Brain microvascular endothelial cell (primary cell): ENCODE measurements at regions not wholly inside any gene's neighbourhood (a gene's known extent, or its start where the extent isn't known, plus 50 kb on each side); places are given as distances from the start of the nearest gene placed in this dataset.
"Not testable (repeated sequence)": the region's sequence is repeated elsewhere in the genome, so short reads cannot be mapped to it uniquely, and the experiment has no call there.

ENCODE experiments used
- DNase-seq: peaks from one replicate; pipeline ENCODE4 v3.0.0-alpha.2; 2020
- H3K27ac ChIP-seq: fragments of 250-450 bp; sonication (Bioruptor Pico); 2 replicates; pipeline ENCODE4 v1.5.1; 2020; ENCODE audit warnings: mild to moderate bottlenecking, moderate library complexity
- H3K27me3 ChIP-seq: fragments of 250-450 bp; sonication (Bioruptor Pico); replicated peaks from 2 replicates; pipeline ENCODE4 v1.5.1; 2020; ENCODE audit warnings: mild to moderate bottlenecking
- H3K36me3 ChIP-seq: fragments of 250-450 bp; sonication (Bioruptor Pico); replicated peaks from 2 replicates; pipeline ENCODE4 v1.5.1; 2020; ENCODE audit warnings: mild to moderate bottlenecking
- H3K4me3 ChIP-seq: 2 replicates; pipeline ENCODE4 v1.5.1; 2011; ENCODE audit warnings: low read depth, mild to moderate bottlenecking, control low read depth, low read length, moderate library complexity
- CTCF ChIP-seq: IDR thresholded peaks from 2 replicates; pipeline ENCODE4 v1.5.1; 2011; ENCODE audit warnings: low read depth, mild to moderate bottlenecking, moderate library complexity, low read length, control low read depth, inconsistent platforms; ENCODE audit errors: missing control alignments
- in situ Hi-C: cut with HindIII; loops from 2 replicates; pipeline ENCODE4 v1.10.0; 2017; ENCODE audit warnings: low sequenced_read_pairs, low pct_ligation_motif_present

- H3K27ac ChIP-seq: no peak overlapping the region
- H3K36me3 ChIP-seq: no peaks in the 10 kb centered on the region
- no peak for TF ChIP-seq CTCF
- no peaks in the 10 kb centered on the region for H3K27me3 ChIP-seq
- H3K4me3 ChIP-seq: no peak overlapping the region
- DNase-seq: no peak
- in situ Hi-C loops: no loop called here
Measured at GRCh38 chr13:71303144-71303543, 563.9 kb downstream of the DACH1 start.

DNA sequence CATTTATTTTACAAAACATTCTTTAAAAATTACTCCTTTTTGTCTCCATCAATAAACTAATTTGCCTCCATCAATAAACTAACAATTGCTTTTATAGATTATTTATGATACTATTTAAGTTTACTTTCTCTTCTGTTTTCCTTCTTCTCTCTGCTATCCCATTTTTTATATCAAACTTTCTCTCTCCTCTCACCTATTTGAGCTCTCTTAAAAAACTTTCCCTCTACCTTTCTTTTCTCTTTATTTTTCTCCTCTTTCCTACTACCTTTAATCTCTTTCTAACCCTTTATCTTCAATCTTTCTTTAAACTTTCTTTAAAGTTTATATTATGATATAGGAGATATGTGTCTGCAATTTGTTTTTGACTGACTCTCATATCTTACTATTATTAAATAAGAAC is 566.4 kb downstream of the DACH1 start:
- in situ Hi-C loops: no loop called here
- no peak for DNase-seq

DNA sequence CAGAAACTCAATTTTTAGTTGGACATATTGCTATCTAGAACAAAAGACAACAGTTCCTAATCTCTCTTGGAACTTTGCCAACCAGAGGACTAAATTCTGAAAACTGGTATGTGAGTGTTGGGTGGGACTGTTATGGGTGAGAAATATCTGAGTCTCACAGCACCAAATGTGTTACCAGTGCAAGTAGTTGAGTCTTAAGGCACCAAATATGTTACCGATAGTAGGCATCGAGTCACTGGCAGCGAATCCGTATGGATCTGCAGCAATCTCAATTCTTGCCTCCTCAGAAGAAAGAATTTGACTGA is 575.2 kb downstream of the DACH1 start:
- DNase-seq: no peak
- in situ Hi-C loops: no loop called here
- no peak for TF ChIP-seq CTCF
- H3K27ac ChIP-seq: no peak overlapping the region
- H3K4me3 ChIP-seq: no peak overlapping the region
- H3K27me3 ChIP-seq: no peaks in the 10 kb centered on the region
- H3K36me3 ChIP-seq: no peaks in the 10 kb centered on the region

More for the DNA sequence above, 566.4 kb downstream of the DACH1 start:
- Histone ChIP-seq H3K36me3 (no peaks in the 10 kb centered on the region), H3K27ac (no peak overlapping the region), H3K4me3 (no peak overlapping the region), H3K27me3 (no peaks in the 10 kb centered on the region)
- TF ChIP-seq CTCF: no peak

DNA sequence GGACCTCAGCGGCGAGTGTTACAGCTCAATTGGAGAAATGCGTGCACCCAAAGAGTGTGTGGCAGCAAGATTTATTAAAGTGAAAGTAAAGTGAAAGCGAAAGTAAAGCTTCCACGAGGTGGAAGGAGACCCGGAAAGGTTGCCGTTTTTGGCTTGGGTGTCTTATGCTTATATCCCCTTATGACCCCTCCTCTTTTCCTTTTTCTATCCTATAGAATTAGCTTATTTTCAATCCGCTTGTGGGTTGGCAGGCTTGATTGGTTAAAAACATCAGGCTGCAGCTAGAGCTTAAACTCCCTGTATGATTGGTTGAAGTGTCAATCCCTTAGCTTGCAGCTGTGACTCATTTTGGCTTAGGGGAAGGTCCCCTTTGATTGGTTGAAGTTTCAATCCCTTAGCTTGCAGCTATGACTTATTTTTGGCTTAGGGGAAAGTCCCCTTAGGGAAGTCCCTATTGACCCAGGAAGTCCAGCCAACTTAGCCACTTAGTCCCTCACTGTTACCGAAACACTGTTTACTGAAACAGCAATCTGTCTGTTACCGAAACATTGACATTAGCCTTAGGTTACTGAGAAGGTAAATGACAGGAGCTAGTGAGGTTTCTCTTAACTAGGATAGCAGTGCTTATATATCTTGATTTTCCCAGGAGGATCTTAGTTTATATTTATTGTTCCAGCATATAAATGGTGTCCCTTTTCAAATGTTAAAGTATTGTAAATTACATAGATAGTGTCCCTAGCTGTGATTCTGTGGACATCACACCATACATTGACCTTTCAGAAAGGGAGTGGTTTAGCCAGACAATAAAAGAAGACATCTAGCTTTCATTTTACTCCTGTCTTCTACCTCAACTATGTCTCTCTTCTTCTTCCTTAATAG is 575.8 kb downstream of the DACH1 start:
- no peak overlapping the region for H3K4me3 ChIP-seq

GRCh38 chr13:71289980-71290379 is 577.0 kb downstream of the DACH1 start:
- H3K36me3 ChIP-seq, DNase-seq, H3K27ac ChIP-seq, H3K4me3 ChIP-seq, H3K27me3 ChIP-seq, in situ Hi-C loops: not testable (repeated sequence)

More for the DNA sequence above, 575.8 kb downstream of the DACH1 start:
- H3K36me3 ChIP-seq: no peaks in the 10 kb centered on the region
- TF ChIP-seq CTCF: no peak
- no peaks in the 10 kb centered on the region for H3K27me3 ChIP-seq
- DNase-seq: peak; percentile 11
- in situ Hi-C loops: no loop called here
- no peak overlapping the region for H3K27ac ChIP-seq

- Histone ChIP-seq H3K36me3 (no peaks in the 10 kb centered on the region), H3K27me3 (no peaks in the 10 kb centered on the region), H3K4me3 (no peak overlapping the region), H3K27ac (no peak overlapping the region)
- TF ChIP-seq CTCF: peak; percentile 11
- no peak for DNase-seq
- in situ Hi-C loops: no loop called here
Measured at GRCh38 chr13:71285700-71286099, 581.3 kb downstream of the DACH1 start.
